ENCODE measurements at regions not wholly inside any gene's neighbourhood (a gene's known extent, or its start where the extent isn't known, plus 50 kb on each side); places are given as distances from the start of the nearest gene placed in this dataset.

GRCh38 chr14:97270308-97270707 lies 473.1 kb downstream of the VRK1 start:
- Mint-ChIP-seq H3K36me3 (ENCODE audit: low read depth) (no peaks in the 10 kb centered on the region), H3K4me1 (peaks cover 7% of the 10 kb centered on the region), H3K9me3 (no peaks in the 10 kb centered on the region), H3K27ac (no peak overlapping the region), H3K4me3 (no peak overlapping the region), H3K27me3 (ENCODE audit: insufficient read depth) (peaks cover 47% of the 10 kb centered on the region)
- no peaks in the 10 kb centered on the region for H3K9me3 ChIP-seq (ENCODE audit: control insufficient read depth, low read length)
- H3K4me3 ChIP-seq (ENCODE audit: low read length), result no peak overlapping the region
- peaks cover 36% of the 10 kb centered on the region for H3K27me3 ChIP-seq (ENCODE audit: control insufficient read depth, insufficient read depth, low read length, poor library complexity, severe bottlenecking)
- DNase-seq, result no peak
- TF ChIP-seq CTCF (conservative IDR thresholded peaks at IDR 0.05), result no peak
- 86% methylated on average over 4 of the region's 4 CpGs; no CpG with 5 or more reads in 1 of the 2 experiments for WGBS, 2 experiments (ENCODE audit: insufficient coverage in 1 of 2, insufficient read length in 1 of 2)
- no peaks in the 10 kb centered on the region for H3K36me3 ChIP-seq (ENCODE audit: control insufficient read depth, insufficient read depth, low read length)
- H3K9ac ChIP-seq (ENCODE audit: extremely low read depth, low read length, poor library complexity, severe bottlenecking), result no peak overlapping the region
- H3K4me1 ChIP-seq (ENCODE audit: control insufficient read depth, insufficient read depth, low read length), result no peaks in the 10 kb centered on the region
- H3K27ac ChIP-seq (ENCODE audit: low read depth, low read length), result no peak overlapping the region

DNA sequence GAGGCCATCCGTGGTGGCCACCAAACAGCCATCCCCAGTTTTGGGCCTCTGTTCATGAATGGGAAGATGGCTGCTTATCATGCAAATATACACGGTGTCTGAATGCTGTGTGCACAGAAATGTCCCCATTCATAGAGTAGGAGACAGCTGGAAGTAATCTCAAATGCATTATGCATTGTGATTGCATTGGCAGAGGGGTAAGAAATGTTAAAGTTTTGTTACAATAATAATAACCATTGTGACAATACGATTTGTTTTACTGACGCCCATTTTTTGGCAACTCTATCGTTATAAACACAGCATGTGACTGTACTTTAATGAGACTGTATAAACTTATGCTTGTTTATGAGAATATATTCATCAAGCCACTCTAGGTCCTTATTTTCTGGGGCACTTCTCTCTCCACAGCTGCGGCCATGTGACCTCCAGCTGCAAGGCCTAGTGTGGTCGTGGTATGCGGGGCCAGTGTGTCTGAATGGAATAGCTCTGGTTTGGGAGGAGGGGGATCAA lies 474.3 kb downstream of the VRK1 start:
- Histone ChIP-seq H3K9ac (ENCODE audit: extremely low read depth, low read length, poor library complexity, severe bottlenecking) (no peak overlapping the region), H3K36me3 (ENCODE audit: control insufficient read depth, insufficient read depth, low read length) (no peaks in the 10 kb centered on the region), H3K27me3 (ENCODE audit: control insufficient read depth, insufficient read depth, low read length, poor library complexity, severe bottlenecking) (peaks cover 45% of the 10 kb centered on the region), H3K27ac (ENCODE audit: low read depth, low read length) (no peak overlapping the region), H3K4me1 (ENCODE audit: control insufficient read depth, insufficient read depth, low read length) (no peaks in the 10 kb centered on the region), H3K9me3 (ENCODE audit: control insufficient read depth, low read length) (no peaks in the 10 kb centered on the region), H3K4me3 (ENCODE audit: low read length) (no peak overlapping the region)
- no peak for DNase-seq
- Mint-ChIP-seq H3K36me3 (ENCODE audit: low read depth) (no peaks in the 10 kb centered on the region), H3K27ac (no peak overlapping the region), H3K9me3 (no peaks in the 10 kb centered on the region), H3K27me3 (ENCODE audit: insufficient read depth) (peaks cover 56% of the 10 kb centered on the region), H3K4me1 (peaks cover 6% of the 10 kb centered on the region), H3K4me3 (no peak overlapping the region)
- TF ChIP-seq CTCF (conservative IDR thresholded peaks at IDR 0.05), result no peak
- 88 to 100% methylated on average over 1 to 8 of the region's 8 CpGs for WGBS, 2 experiments (ENCODE audit: insufficient coverage in 1 of 2, insufficient read length in 1 of 2)

DNA sequence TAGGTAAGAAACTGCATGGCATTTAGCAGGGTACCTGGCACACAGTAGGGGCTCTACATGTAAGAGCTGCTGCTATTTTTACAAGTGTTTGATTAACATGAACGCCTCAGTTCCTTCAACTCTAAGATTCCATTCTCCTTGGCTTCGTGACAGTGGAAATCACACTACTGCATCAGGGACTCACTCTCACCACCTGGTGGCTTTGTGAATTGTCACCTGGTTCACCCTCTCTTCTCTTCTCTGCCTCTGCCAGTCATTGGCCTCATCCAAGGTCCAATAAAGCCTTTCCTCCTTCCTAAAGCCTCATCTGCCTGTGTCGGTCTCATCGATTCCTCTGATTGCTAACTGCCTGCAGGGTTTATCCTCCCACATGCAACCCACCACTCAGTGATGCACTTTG lies 476.4 kb downstream of the VRK1 start:
- Mint-ChIP-seq H3K9me3 (no peaks in the 10 kb centered on the region), H3K4me3 (no peak overlapping the region), H3K36me3 (ENCODE audit: low read depth) (no peaks in the 10 kb centered on the region), H3K27me3 (ENCODE audit: insufficient read depth) (peaks cover 75% of the 10 kb centered on the region), H3K27ac (no peak overlapping the region), H3K4me1 (peaks cover 5% of the 10 kb centered on the region)
- peak; percentile 58 for DNase-seq
- peak; percentile 72 for TF ChIP-seq CTCF (conservative IDR thresholded peaks at IDR 0.05)
- Histone ChIP-seq H3K9me3 (ENCODE audit: control insufficient read depth, low read length) (no peaks in the 10 kb centered on the region), H3K4me3 (ENCODE audit: low read length) (no peak overlapping the region), H3K36me3 (ENCODE audit: control insufficient read depth, insufficient read depth, low read length) (no peaks in the 10 kb centered on the region), H3K4me1 (ENCODE audit: control insufficient read depth, insufficient read depth, low read length) (no peaks in the 10 kb centered on the region), H3K9ac (ENCODE audit: extremely low read depth, low read length, poor library complexity, severe bottlenecking) (no peak overlapping the region), H3K27ac (ENCODE audit: low read depth, low read length) (no peak overlapping the region), H3K27me3 (ENCODE audit: control insufficient read depth, insufficient read depth, low read length, poor library complexity, severe bottlenecking) (peaks cover 65% of the 10 kb centered on the region)
- WGBS, 2 experiments (ENCODE audit: insufficient coverage in 1 of 2, insufficient read length in 1 of 2), result 78 to 89% methylated on average over 2 to 4 of the region's 4 CpGs

Measured in endodermal cell (in vitro differentiated cells).